NB4 (cell line): ENCODE measurements at regions not wholly inside any gene's neighbourhood (a gene's known extent, or its start where the extent isn't known, plus 50 kb on each side); places are given as distances from the start of the nearest gene placed in this dataset.

ENCODE experiments used
- CTCF ChIP-seq: IDR thresholded peaks from one replicate; pipeline ENCODE4 v1.5.1; 2012; ENCODE audit warnings: low read depth, low read length
- MAX ChIP-seq: IDR thresholded peaks from 2 replicates; pipeline ENCODE4 v1.6.1; 2011; ENCODE audit warnings: low read depth, low read length
- POLR2A ChIP-seq: IDR thresholded peaks from 2 replicates; pipeline ENCODE4 v1.6.1; 2011; ENCODE audit warnings: mild to moderate bottlenecking; ENCODE audit not compliant: insufficient read length; ENCODE audit errors: extremely low read depth

- TF ChIP-seq CTCF (no peak), POLR2A (no peak), MAX (no peak)
These were observed 169.5 kb upstream of the C2CD4B start for GRCh38 chr15:62334536-62334935.
